Left ventricle myocardium inferior (tissue), 1 donor: ENCODE measurements at regions not wholly inside any gene's neighbourhood (a gene's known extent, or its start where the extent isn't known, plus 50 kb on each side); places are given as distances from the start of the nearest gene placed in this dataset.
"Not testable (repeated sequence)": the region's sequence is repeated elsewhere in the genome, so short reads cannot be mapped to it uniquely, and the experiment has no call there.

Experiments
- DNase-seq: peaks from one replicate; pipeline ENCODE4 v3.0.0-alpha.2; 2020
- H3K27ac ChIP-seq: fragments of 200-600 bp; replicated peaks from 2 replicates; pipeline ENCODE4 v1.8.0; 2021
- H3K27me3 ChIP-seq: fragments of 200-600 bp; 2 replicates; pipeline ENCODE4 v1.8.0; 2021; ENCODE audit warnings: low read depth
- H3K36me3 ChIP-seq: fragments of 200-600 bp; 2 replicates; pipeline ENCODE4 v1.8.0; 2021
- H3K4me1 ChIP-seq: fragments of 200-600 bp; 2 replicates; pipeline ENCODE4 v1.8.0; 2021
- H3K4me3 ChIP-seq: fragments of 200-600 bp; 2 replicates; pipeline ENCODE4 v1.8.0; 2021; ENCODE audit warnings: mild to moderate bottlenecking, moderate library complexity
- H3K9me3 ChIP-seq: fragments of 200-600 bp; replicated peaks from 2 replicates; pipeline ENCODE4 v1.8.0; 2021
- CTCF ChIP-seq: fragments of 200-600 bp; IDR thresholded peaks from 2 replicates; pipeline ENCODE4 v1.8.0; 2021; ENCODE audit warnings: antibody characterized with exemption, mild to moderate bottlenecking, borderline replicate concordance
- intact Hi-C: fragments of 100-400 bp; cut with micrococcal nuclease; formaldehyde crosslinking; loops from one replicate; pipeline ENCODE4 v1.11.0; 2022
- donor health status: DM: no; HTN: yes; CAD: no; lungs with severe emphysema.

GRCh38 chr5:148880197-148880596 is 53.8 kb downstream of the ADRB2 start:
- Histone ChIP-seq H3K27me3 (no peaks in the 10 kb centered on the region), H3K36me3 (no peaks in the 10 kb centered on the region), H3K27ac (no peak overlapping the region), H3K4me1 (peaks cover 8% of the 10 kb centered on the region), H3K4me3 (no peak overlapping the region), H3K9me3 (no peaks in the 10 kb centered on the region)
- no peak for TF ChIP-seq CTCF
- no peak for DNase-seq
- intact Hi-C loops, result no loop called here

- Histone ChIP-seq H3K27ac (no peak overlapping the region), H3K9me3 (no peaks in the 10 kb centered on the region), H3K4me3 (no peak overlapping the region), H3K36me3 (no peaks in the 10 kb centered on the region), H3K27me3 (no peaks in the 10 kb centered on the region), H3K4me1 (peaks cover 3% of the 10 kb centered on the region)
- intact Hi-C loops, result no loop called here
- no peak for TF ChIP-seq CTCF
- DNase-seq, result no peak
Measured at GRCh38 chr5:148880696-148881095, 54.3 kb downstream of the ADRB2 start.

- Histone ChIP-seq H3K4me1 (no peaks in the 10 kb centered on the region), H3K27me3 (no peaks in the 10 kb centered on the region), H3K27ac (no peak overlapping the region), H3K4me3 (no peak overlapping the region), H3K9me3 (no peaks in the 10 kb centered on the region), H3K36me3 (no peaks in the 10 kb centered on the region)
- TF ChIP-seq CTCF, result no peak
- DNase-seq, result no peak
- intact Hi-C loops, result no loop called here
Measured at GRCh38 chr5:148882332-148882731, 55.9 kb downstream of the ADRB2 start.

- Histone ChIP-seq H3K4me3 (no peak overlapping the region), H3K36me3 (no peaks in the 10 kb centered on the region), H3K4me1 (no peaks in the 10 kb centered on the region), H3K9me3 (no peaks in the 10 kb centered on the region), H3K27ac (no peak overlapping the region), H3K27me3 (no peaks in the 10 kb centered on the region)
- TF ChIP-seq CTCF, result no peak
- intact Hi-C loops, result no loop called here
- no peak for DNase-seq
Measured at GRCh38 chr5:148884339-148885020, 58.1 kb downstream of the ADRB2 start.

DNA sequence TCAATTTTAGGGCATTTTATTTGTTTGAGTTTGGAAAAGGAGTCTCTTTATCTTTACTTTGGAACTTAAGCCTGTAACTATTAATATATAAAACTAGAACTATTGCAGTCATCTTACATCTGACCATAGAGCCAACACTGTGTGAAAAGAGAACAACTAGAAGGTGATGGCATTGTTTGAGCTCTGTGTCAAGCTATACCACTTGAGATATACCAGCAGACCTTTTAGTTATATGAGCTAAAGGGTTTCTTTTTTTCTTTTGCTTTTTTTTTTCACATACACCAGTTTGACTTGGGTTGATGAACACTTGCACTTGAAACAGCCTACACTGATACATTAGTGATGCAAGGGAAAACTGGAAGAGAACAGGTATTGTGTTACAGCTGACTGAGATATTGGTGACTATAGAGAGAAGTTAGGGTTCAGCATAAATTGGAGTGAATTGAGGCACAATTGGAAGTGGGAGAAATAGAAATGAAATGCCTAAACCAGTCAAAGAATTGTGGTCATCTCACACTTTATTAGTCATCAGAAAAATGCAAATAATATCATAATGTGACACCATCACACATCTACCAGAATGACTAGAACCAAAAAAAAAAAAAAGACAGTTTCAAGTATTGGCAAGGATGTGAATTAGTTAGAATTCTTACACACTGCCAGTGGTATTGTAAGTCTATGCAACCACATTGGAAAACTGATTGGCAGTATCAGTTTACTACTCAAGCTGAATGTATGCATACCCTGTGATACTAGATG is 60.9 kb downstream of the ADRB2 start:
- no peak for TF ChIP-seq CTCF
- Histone ChIP-seq H3K9me3 (peaks cover 14% of the 10 kb centered on the region), H3K4me3 (no peak overlapping the region), H3K27ac (no peak overlapping the region), H3K27me3 (no peaks in the 10 kb centered on the region), H3K36me3 (no peaks in the 10 kb centered on the region), H3K4me1 (no peaks in the 10 kb centered on the region)
- intact Hi-C loops, result no loop called here
- DNase-seq, result no peak

DNA sequence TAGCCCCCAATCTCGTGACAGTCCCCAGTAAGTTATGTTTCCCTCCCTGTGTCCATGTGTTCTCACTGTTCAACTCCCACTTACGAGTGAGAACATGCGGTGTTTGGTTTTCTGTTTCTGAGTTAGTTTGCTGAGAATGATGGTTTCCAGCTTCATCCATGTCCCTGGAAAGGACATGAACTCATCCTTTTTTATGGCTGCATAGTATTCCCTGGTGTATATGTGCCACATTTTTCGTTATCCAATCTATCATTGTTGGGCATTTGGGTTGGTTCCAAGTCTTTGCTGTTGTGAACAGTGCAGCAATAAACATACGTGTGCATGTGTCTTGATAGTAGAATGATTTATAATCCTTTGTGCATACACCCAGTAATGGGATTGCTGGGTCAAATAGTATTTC is 63.5 kb downstream of the ADRB2 start:
- DNase-seq, H3K27ac ChIP-seq, H3K27me3 ChIP-seq, H3K4me1 ChIP-seq, H3K4me3 ChIP-seq, H3K36me3 ChIP-seq, intact Hi-C loops: not testable (repeated sequence)
- H3K9me3 ChIP-seq, result peaks cover 34% of the 10 kb centered on the region

DNA sequence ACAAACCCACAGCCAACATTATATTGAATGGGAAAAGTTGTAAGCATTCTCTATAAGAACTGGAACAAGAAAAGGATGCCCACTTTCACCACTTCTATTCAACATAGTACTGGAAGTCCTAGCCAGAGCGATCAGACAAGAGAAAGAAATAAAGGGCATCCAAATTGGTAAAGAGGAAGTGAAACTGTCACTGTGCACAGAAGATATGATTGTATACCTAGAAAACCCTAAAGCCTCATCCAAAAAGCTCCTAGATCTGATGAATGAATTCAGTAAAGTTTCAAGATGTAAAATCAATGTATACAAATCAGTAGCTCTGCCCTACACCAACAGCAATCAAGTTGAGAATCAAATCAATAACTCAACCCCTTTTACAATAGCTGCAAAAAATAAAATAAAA is 69.0 kb downstream of the ADRB2 start:
- intact Hi-C loops, result not testable (repeated sequence)
- peaks cover 40% of the 10 kb centered on the region for H3K9me3 ChIP-seq

More for the DNA sequence above, 69.0 kb downstream of the ADRB2 start:
- not testable (repeated sequence) for H3K27ac ChIP-seq, DNase-seq, H3K4me1 ChIP-seq, H3K27me3 ChIP-seq, H3K36me3 ChIP-seq, H3K4me3 ChIP-seq
